ENCODE measurements at regions not wholly inside any gene's neighbourhood (a gene's known extent, or its start where the extent isn't known, plus 50 kb on each side); places are given as distances from the start of the nearest gene placed in this dataset.

DNA sequence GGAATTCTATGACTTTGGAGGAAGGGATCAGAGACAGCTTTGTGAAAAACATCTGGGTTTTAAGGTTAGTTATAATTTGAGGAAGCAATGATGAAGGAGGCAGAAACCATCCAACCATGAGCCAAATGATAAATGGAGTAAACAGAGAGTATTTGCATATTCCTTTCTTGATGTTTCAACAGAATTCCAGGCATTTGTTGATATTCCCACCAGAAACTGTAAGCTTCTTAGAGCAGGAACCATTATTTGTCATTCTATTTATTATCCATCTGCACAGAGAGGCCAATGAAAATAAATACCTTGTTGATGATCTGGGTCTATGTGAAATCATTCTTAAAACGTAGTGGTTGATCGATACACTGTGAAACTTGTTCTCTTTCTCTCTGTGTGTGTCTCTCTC is 715.3 kb downstream of the INHBA start:
- TF ChIP-seq, protein P1, sequence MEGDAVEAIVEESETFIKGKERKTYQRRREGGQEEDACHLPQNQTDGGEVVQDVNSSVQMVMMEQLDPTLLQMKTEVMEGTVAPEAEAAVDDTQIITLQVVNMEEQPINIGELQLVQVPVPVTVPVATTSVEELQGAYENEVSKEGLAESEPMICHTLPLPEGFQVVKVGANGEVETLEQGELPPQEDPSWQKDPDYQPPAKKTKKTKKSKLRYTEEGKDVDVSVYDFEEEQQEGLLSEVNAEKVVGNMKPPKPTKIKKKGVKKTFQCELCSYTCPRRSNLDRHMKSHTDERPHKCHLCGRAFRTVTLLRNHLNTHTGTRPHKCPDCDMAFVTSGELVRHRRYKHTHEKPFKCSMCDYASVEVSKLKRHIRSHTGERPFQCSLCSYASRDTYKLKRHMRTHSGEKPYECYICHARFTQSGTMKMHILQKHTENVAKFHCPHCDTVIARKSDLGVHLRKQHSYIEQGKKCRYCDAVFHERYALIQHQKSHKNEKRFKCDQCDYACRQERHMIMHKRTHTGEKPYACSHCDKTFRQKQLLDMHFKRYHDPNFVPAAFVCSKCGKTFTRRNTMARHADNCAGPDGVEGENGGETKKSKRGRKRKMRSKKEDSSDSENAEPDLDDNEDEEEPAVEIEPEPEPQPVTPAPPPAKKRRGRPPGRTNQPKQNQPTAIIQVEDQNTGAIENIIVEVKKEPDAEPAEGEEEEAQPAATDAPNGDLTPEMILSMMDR (conservative IDR thresholded peaks at IDR 0.05; ENCODE audit: low read length), result no peak
- no peak for TF ChIP-seq EZH2phosphoT487 (IDR thresholded peaks at IDR 0.05; ENCODE audit: borderline replicate concordance)
